ENCODE measurements at regions not wholly inside any gene's neighbourhood (a gene's known extent, or its start where the extent isn't known, plus 50 kb on each side); places are given as distances from the start of the nearest gene placed in this dataset.

GRCh38 chr2:8580316-8581233 lies 101.3 kb upstream of the ID2 start:
- DNase-seq (peak; percentile 61), ATAC-seq (peak; percentile 25)
- Mint-ChIP-seq H3K9me3 (no peaks in the 10 kb centered on the region), H3K27me3 (peaks cover 9% of the 10 kb centered on the region), H3K27ac (peak overlapping the region; percentile 80), H3K36me3 (ENCODE audit: low read depth) (no peaks in the 10 kb centered on the region), H3K4me3 (no peak overlapping the region), H3K4me1 (ENCODE audit: low read depth) (peaks cover 51% of the 10 kb centered on the region)
- POLR2A ChIA-PET = interaction anchor here (0.9 kb wide), 1 partner anchor 36 kb away, joined by 5 read pairs; no protein-coding TSS in a partner anchor
- intact Hi-C loops (cut with micrococcal nuclease) = loop anchor here (5.0 kb wide), 1 partner anchor 102 kb away; the partner anchor contains the start of gene ID2
- CTCF ChIA-PET = interaction anchor here (0.9 kb wide), 1 partner anchor 35 kb away, joined by 3 read pairs; no protein-coding TSS in a partner anchor
- TF ChIP-seq, protein P1, sequence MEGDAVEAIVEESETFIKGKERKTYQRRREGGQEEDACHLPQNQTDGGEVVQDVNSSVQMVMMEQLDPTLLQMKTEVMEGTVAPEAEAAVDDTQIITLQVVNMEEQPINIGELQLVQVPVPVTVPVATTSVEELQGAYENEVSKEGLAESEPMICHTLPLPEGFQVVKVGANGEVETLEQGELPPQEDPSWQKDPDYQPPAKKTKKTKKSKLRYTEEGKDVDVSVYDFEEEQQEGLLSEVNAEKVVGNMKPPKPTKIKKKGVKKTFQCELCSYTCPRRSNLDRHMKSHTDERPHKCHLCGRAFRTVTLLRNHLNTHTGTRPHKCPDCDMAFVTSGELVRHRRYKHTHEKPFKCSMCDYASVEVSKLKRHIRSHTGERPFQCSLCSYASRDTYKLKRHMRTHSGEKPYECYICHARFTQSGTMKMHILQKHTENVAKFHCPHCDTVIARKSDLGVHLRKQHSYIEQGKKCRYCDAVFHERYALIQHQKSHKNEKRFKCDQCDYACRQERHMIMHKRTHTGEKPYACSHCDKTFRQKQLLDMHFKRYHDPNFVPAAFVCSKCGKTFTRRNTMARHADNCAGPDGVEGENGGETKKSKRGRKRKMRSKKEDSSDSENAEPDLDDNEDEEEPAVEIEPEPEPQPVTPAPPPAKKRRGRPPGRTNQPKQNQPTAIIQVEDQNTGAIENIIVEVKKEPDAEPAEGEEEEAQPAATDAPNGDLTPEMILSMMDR (IDR thresholded peaks at IDR 0.05) = no peak

DNA sequence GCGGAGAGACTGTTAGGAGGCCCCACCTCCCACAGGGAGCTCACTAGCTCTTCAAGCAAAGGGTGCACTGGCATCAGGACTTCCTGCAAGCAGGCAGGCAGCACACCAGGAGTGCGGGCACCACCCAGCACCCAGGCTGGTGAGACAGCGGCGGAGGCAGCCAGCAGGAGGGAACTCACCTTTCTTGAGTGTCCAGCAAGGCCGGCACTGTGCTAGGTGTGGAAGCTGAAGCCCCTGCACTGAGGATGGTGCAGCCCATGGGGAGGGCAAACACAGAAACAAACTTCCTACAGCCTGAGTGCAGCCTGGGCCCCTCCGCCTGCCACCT lies 100.7 kb upstream of the ID2 start:
- TF ChIP-seq, protein P1 (IDR thresholded peaks at IDR 0.05) = no peak
- Mint-ChIP-seq H3K36me3 (ENCODE audit: low read depth) (no peaks in the 10 kb centered on the region), H3K27ac (peak overlapping the region; percentile 80), H3K27me3 (peaks cover 4% of the 10 kb centered on the region), H3K4me3 (no peak overlapping the region), H3K9me3 (no peaks in the 10 kb centered on the region), H3K4me1 (ENCODE audit: low read depth) (peaks cover 51% of the 10 kb centered on the region)
- intact Hi-C loops (cut with micrococcal nuclease) = loop anchor here (5.0 kb wide), 1 partner anchor 101 kb away; the partner anchor contains the start of gene ID2
- POLR2A ChIA-PET = interaction anchor here (0.9 kb wide), 1 partner anchor 37 kb away, joined by 5 read pairs; no protein-coding TSS in a partner anchor
- CTCF ChIA-PET = interaction anchor here (0.9 kb wide), 1 partner anchor 36 kb away, joined by 3 read pairs; no protein-coding TSS in a partner anchor
- DNase-seq = no peak
- no peak for ATAC-seq

- POLR2A ChIA-PET = no interaction called here
- no peak overlapping the region for H3K4me3 Mint-ChIP-seq
- no peak for DNase-seq
- H3K36me3 Mint-ChIP-seq (ENCODE audit: low read depth) = no peaks in the 10 kb centered on the region
- TF ChIP-seq, protein P1 (IDR thresholded peaks at IDR 0.05) = no peak
- intact Hi-C loops (cut with micrococcal nuclease) = loop anchor here (5.0 kb wide), 1 partner anchor 101 kb away; the partner anchor contains the start of gene ID2
- ATAC-seq = no peak
- CTCF ChIA-PET = interaction anchor here (0.9 kb wide), 1 partner anchor 37 kb away, joined by 3 read pairs; no protein-coding TSS in a partner anchor
- H3K27me3 Mint-ChIP-seq = peaks cover 3% of the 10 kb centered on the region
- H3K4me1 Mint-ChIP-seq (ENCODE audit: low read depth) = peaks cover 48% of the 10 kb centered on the region
- H3K27ac Mint-ChIP-seq = no peak overlapping the region
- H3K9me3 Mint-ChIP-seq = no peaks in the 10 kb centered on the region
Observed at GRCh38 chr2:8581601-8582041, 100.2 kb upstream of the ID2 start.

DNA sequence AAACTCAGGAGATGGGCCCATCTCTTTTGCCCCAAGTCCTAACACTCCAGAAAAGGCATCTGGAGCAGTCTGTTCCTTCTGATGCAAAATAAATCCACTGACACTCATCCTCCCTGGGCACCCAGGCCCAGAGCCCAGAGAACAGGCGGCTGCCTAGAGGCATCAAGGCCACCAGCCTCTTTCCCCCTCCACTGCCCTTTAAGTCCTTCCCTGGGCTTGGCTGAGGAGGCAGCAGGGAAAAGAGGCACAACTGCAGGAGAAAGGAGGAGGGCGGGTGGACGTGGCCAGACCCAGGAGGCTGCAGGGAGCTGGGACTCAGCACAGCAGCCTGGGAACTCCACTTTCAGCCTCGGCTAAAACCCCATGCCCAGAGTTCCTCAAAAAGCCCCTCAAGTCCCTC lies 99.7 kb upstream of the ID2 start:
- POLR2A ChIA-PET = no interaction called here

More for the DNA sequence above, 99.7 kb upstream of the ID2 start:
- DNase-seq (no peak), ATAC-seq (no peak)
- TF ChIP-seq, protein P1 (IDR thresholded peaks at IDR 0.05) = no peak
- H3K27ac Mint-ChIP-seq = no peak overlapping the region
- H3K36me3 Mint-ChIP-seq (ENCODE audit: low read depth) = no peaks in the 10 kb centered on the region
- H3K27me3 Mint-ChIP-seq = peaks cover 3% of the 10 kb centered on the region
- peaks cover 42% of the 10 kb centered on the region for H3K4me1 Mint-ChIP-seq (ENCODE audit: low read depth)
- H3K4me3 Mint-ChIP-seq = no peak overlapping the region
- CTCF ChIA-PET = no interaction called here
- intact Hi-C loops (cut with micrococcal nuclease) = loop anchor here (5.0 kb wide), 1 partner anchor 100 kb away; the partner anchor contains the start of gene ID2
- no peaks in the 10 kb centered on the region for H3K9me3 Mint-ChIP-seq
